Osteoblast (primary cell): ENCODE measurements at regions not wholly inside any gene's neighbourhood (a gene's known extent, or its start where the extent isn't known, plus 50 kb on each side); places are given as distances from the start of the nearest gene placed in this dataset.

Experiments used
- DNase-seq: peaks from one replicate; pipeline ENCODE4 v3.0.0; 2011; ENCODE audit warnings: low spot score, mixed read lengths; ENCODE audit not compliant: insufficient read length; ENCODE audit errors: missing footprints
- H2AFZ ChIP-seq: 2 replicates; pipeline ENCODE4 v1.6.0; 2011; ENCODE audit warnings: mild to moderate bottlenecking, low read length
- H3K27ac ChIP-seq: 2 replicates; pipeline ENCODE4 v1.5.1; 2011; ENCODE audit warnings: mild to moderate bottlenecking, low read depth, low read length, moderate library complexity
- H3K27me3 ChIP-seq: 2 replicates; pipeline ENCODE4 v1.6.0; 2012; ENCODE audit warnings: mild to moderate bottlenecking, control low read depth, inconsistent platforms, low read length, moderate library complexity; ENCODE audit not compliant: insufficient read depth
- H3K36me3 ChIP-seq: 2 replicates; pipeline ENCODE4 v1.5.1; 2011; ENCODE audit warnings: mild to moderate bottlenecking, low read length, control low read depth, moderate library complexity; ENCODE audit not compliant: insufficient read depth
- H3K4me1 ChIP-seq: 2 replicates; pipeline ENCODE4 v1.5.1; 2011; ENCODE audit warnings: mild to moderate bottlenecking, low read length, control low read depth, moderate library complexity; ENCODE audit not compliant: insufficient read depth
- H3K4me2 ChIP-seq: 2 replicates; pipeline ENCODE4 v1.6.0; 2011; ENCODE audit warnings: mild to moderate bottlenecking, low read length; ENCODE audit not compliant: insufficient read depth
- H3K4me3 ChIP-seq: fragments of 200-600 bp; sonication (generic); 3 replicates; pipeline ENCODE4 v1.5.1; 2012; ENCODE audit warnings: mild to moderate bottlenecking, low read length, inconsistent platforms; ENCODE audit not compliant: insufficient read depth
- H3K79me2 ChIP-seq: 2 replicates; pipeline ENCODE4 v1.6.0; 2012; ENCODE audit warnings: mild to moderate bottlenecking, low read length, control low read depth, inconsistent platforms; ENCODE audit not compliant: insufficient read depth
- H3K9me3 ChIP-seq: 2 replicates; pipeline ENCODE4 v1.5.1; 2011; ENCODE audit warnings: low read depth, low read length, control low read depth
- H4K20me1 ChIP-seq: 2 replicates; pipeline ENCODE4 v1.6.0; 2012; ENCODE audit warnings: mild to moderate bottlenecking, low read length, control low read depth; ENCODE audit not compliant: insufficient read depth
- CTCF ChIP-seq: IDR thresholded peaks from 2 replicates; pipeline ENCODE4 v1.5.1; 2011; ENCODE audit warnings: mild to moderate bottlenecking, low read depth, low read length, moderate library complexity; ENCODE audit errors: extremely low read depth

DNA sequence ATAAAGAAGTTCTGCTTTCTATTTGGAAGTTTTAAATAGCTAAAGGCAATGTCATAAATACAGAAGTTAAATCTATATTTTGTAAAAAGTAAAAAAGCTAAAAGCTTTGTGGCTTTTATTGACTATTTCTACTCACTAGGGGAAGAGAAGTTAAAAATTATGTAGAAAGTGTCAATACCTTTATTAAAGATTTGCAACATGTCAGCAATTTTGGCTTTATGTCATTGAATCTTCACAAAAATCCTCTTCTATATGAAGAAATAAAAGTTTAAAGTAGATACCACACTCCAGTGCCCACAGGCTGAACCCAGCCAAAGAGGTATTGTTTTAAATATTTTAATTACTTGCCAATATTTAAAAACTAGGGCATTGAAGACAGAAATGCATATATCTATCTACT, 160.6 kb upstream of the HSF2 start:
- Histone ChIP-seq H3K36me3 (no peaks in the 10 kb centered on the region), H3K79me2 (no peaks in the 10 kb centered on the region), H3K4me1 (no peaks in the 10 kb centered on the region), H3K27me3 (no peaks in the 10 kb centered on the region), H4K20me1 (no peaks in the 10 kb centered on the region), H3K4me2 (no peak overlapping the region), H3K9me3 (no peaks in the 10 kb centered on the region), H3K27ac (no peak overlapping the region), H2AFZ (no peak overlapping the region), H3K4me3 (no peak overlapping the region)
- no peak for DNase-seq
- TF ChIP-seq CTCF: no peak

DNA sequence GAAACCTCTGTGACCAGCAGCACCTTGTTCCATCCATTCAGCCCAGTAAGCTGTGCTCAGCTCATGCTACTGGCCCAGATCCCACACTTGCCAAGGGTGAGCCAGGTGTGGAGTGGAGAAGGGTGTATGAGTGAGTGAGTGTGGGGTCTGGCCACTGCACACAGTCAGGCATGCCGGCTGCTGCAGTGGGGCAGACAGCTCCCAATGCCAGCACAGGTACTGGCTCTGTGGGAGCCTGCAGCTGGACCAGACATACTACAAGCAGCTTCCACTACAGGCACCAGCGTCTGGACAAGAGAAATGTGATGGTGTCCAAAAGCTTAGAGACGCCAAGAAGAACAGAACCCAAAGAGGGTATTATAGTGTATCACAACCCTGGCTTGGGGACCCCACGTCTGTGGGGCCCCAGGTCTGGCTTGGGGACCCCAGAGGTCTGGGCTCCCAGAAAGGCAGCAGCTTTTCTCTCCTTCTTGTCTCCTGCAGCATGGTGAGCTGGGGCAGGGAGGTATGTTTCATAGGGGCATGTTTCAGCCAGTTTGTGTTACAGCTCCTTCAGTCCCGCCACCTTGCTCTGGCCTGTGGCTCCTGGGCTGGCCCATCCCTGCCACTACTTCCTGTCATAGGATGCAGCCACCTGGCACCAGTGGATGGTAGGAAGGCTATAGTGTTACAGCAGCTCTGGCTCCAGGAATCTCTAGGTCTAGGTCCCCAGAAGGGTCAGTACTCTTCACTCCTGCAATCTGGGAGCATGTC, 152.4 kb upstream of the HSF2 start:
- Histone ChIP-seq H3K4me2 (no peak overlapping the region), H3K27ac (no peak overlapping the region), H3K27me3 (no peaks in the 10 kb centered on the region), H3K4me1 (no peaks in the 10 kb centered on the region), H3K79me2 (no peaks in the 10 kb centered on the region), H3K36me3 (no peaks in the 10 kb centered on the region), H4K20me1 (no peaks in the 10 kb centered on the region), H2AFZ (no peak overlapping the region), H3K9me3 (no peaks in the 10 kb centered on the region), H3K4me3 (no peak overlapping the region)
- no peak for TF ChIP-seq CTCF
- peak; percentile 30 for DNase-seq

GRCh38 chr6:122248001-122248669, 151.3 kb upstream of the HSF2 start:
- peak; percentile 21 for DNase-seq
- TF ChIP-seq CTCF: no peak

GRCh38 chr6:122248844-122249243, 150.6 kb upstream of the HSF2 start:
- Histone ChIP-seq H3K4me1 (no peaks in the 10 kb centered on the region), H3K4me2 (no peak overlapping the region), H3K9me3 (no peaks in the 10 kb centered on the region), H4K20me1 (no peaks in the 10 kb centered on the region), H3K27me3 (no peaks in the 10 kb centered on the region), H2AFZ (no peak overlapping the region), H3K79me2 (no peaks in the 10 kb centered on the region), H3K36me3 (no peaks in the 10 kb centered on the region), H3K27ac (no peak overlapping the region), H3K4me3 (no peak overlapping the region)
- DNase-seq: no peak
- TF ChIP-seq CTCF: no peak

More at GRCh38 chr6:122248001-122248669, 151.3 kb upstream of the HSF2 start:
- H3K4me2 ChIP-seq: no peak overlapping the region
- no peak overlapping the region for H3K4me3 ChIP-seq
- no peaks in the 10 kb centered on the region for H4K20me1 ChIP-seq
- H3K4me1 ChIP-seq: no peaks in the 10 kb centered on the region
- no peaks in the 10 kb centered on the region for H3K27me3 ChIP-seq
- H3K79me2 ChIP-seq: no peaks in the 10 kb centered on the region
- no peak overlapping the region for H2AFZ ChIP-seq
- H3K36me3 ChIP-seq: no peaks in the 10 kb centered on the region
- H3K27ac ChIP-seq: no peak overlapping the region
- no peaks in the 10 kb centered on the region for H3K9me3 ChIP-seq
